ENCODE measurements at regions not wholly inside any gene's neighbourhood (a gene's known extent, or its start where the extent isn't known, plus 50 kb on each side); places are given as distances from the start of the nearest gene placed in this dataset.

DNA sequence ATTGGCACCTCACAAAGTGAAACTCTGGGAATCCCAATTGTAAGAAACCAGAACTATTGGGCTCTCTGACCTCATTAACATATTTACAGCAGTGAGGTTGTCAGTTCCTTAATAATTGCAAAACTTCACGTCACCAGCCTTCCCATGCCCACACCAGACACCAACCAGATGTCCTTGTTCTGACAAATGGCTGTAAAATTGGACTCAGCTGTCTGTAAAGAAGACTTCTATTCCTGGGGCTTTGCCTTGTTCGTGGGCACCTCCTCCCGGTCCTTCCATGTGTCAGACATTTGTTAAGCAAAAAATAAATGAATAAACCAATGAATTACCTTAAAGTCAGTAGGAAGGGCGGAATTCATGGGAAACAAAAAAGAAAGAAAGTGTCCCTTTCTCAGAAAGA lies 284.3 kb upstream of the CDH11 start:
- H3K4me3 ChIP-seq (ENCODE audit: low read depth, low read length) = no peak overlapping the region
- TF ChIP-seq, protein P1, sequence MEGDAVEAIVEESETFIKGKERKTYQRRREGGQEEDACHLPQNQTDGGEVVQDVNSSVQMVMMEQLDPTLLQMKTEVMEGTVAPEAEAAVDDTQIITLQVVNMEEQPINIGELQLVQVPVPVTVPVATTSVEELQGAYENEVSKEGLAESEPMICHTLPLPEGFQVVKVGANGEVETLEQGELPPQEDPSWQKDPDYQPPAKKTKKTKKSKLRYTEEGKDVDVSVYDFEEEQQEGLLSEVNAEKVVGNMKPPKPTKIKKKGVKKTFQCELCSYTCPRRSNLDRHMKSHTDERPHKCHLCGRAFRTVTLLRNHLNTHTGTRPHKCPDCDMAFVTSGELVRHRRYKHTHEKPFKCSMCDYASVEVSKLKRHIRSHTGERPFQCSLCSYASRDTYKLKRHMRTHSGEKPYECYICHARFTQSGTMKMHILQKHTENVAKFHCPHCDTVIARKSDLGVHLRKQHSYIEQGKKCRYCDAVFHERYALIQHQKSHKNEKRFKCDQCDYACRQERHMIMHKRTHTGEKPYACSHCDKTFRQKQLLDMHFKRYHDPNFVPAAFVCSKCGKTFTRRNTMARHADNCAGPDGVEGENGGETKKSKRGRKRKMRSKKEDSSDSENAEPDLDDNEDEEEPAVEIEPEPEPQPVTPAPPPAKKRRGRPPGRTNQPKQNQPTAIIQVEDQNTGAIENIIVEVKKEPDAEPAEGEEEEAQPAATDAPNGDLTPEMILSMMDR (IDR thresholded peaks at IDR 0.05; ENCODE audit: low read depth, low read length, missing control alignments) = no peak
- no peak for DNase-seq (ENCODE audit: low read depth)
- in situ Hi-C loops (cut with HindIII; ENCODE audit: low sequenced_read_pairs) = no loop called here

DNA sequence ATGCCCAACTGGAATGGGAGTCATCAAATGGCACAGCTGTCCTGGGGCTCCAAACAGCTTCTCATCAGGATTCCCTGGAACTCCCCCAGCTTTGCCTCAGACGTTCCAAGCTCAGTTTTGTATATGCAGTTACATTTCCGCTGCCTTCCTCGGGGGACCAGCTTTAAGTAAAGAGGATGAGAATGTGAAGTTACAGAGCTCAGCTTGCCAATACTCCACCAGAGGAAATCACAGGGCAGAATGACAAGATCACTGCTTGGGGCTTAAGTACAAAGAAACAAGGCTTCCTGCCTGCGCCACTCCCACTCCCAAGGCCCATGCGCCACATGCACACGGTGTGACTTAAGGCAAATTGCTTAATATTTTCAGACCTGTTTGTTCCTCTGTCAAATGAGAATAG lies 272.4 kb upstream of the CDH11 start:
- TF ChIP-seq, protein P1 (IDR thresholded peaks at IDR 0.05; ENCODE audit: low read depth, low read length, missing control alignments) = no peak
- in situ Hi-C loops (cut with HindIII; ENCODE audit: low sequenced_read_pairs) = no loop called here
- no peak for DNase-seq (ENCODE audit: low read depth)
- no peak overlapping the region for H3K4me3 ChIP-seq (ENCODE audit: low read depth, low read length)

DNA sequence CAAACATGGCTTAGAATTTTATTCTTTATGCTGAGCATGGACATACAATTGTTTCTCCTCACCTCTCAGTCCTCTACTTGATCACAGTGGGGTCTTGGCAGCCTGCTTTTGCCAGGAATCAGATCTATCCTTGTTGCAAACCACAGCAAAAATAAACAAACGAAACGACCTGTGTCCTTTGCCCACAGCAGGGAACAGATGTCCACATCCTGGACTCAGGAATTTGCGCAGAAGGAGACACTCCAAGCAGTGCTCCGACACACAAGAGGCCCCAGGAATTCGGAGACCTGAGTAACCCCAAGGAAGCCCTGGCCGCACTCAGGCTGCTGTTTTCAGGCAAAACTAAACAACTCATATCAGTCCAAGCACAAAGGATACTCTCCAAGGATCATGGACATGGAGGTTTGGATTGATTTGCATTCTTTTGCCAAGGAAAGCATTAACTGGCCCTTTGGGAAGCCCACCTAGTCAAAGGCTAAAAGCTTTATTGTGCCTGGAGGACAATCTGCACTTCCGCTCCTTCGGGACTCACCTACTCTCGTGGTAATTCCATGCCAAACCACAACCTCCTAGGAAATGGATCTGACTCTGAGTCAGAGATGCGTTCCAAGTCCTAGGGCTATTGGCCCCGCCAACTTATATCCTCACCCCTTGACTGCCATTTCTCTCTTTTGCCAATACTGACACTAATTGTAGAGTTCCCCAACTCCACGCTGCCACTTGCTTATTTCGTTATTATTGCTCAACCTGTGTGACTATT lies 271.1 kb upstream of the CDH11 start:
- TF ChIP-seq, protein P1 (IDR thresholded peaks at IDR 0.05; ENCODE audit: low read depth, low read length, missing control alignments) = no peak
- H3K4me3 ChIP-seq (ENCODE audit: low read depth, low read length) = no peak overlapping the region
- in situ Hi-C loops (cut with HindIII; ENCODE audit: low sequenced_read_pairs) = no loop called here
- peak; percentile 90 for DNase-seq (ENCODE audit: low read depth)

DNA sequence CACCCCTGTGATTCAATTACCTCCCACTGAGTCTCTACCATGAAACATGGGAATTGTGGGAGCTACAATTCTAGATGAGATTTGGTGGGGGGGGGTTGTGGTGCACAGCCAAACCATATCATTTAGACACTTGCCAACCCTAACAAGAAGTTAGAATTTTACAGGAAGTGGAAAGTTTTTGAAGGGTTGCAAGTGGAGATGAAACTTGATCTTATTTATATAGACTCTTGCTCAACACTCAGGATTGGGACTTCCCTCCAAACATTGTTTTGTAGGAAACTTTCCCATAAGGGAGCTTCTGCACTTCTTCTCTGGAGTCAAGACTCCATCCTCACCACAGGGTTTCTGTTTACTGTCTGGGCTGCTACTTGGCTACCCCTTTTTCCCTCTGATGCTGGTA lies 266.7 kb upstream of the CDH11 start:
- in situ Hi-C loops (cut with HindIII; ENCODE audit: low sequenced_read_pairs) = no loop called here
- TF ChIP-seq, protein P1 (IDR thresholded peaks at IDR 0.05; ENCODE audit: low read depth, low read length, missing control alignments) = no peak
- no peak overlapping the region for H3K4me3 ChIP-seq (ENCODE audit: low read depth, low read length)
- DNase-seq (ENCODE audit: low read depth) = peak; percentile 55

DNA sequence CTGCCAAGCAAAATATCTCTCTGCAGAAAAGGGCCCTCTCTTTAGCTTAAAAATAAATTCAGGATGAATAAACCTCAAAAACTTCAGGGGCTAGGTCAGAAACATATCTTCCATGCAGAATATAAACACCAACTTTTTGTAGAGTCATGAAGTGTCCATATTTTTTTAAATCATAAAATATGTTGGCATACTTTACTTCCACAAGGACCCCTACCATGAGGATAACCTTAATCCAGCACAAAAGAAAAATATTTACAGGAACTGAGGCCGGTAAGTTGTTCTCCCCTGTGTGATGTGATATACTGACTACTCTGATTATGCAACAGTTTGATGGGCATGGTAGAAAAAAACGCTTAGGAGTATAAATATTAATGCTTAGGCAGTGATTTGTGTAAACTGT lies 264.8 kb upstream of the CDH11 start:
- in situ Hi-C loops (cut with HindIII; ENCODE audit: low sequenced_read_pairs) = no loop called here

DNA sequence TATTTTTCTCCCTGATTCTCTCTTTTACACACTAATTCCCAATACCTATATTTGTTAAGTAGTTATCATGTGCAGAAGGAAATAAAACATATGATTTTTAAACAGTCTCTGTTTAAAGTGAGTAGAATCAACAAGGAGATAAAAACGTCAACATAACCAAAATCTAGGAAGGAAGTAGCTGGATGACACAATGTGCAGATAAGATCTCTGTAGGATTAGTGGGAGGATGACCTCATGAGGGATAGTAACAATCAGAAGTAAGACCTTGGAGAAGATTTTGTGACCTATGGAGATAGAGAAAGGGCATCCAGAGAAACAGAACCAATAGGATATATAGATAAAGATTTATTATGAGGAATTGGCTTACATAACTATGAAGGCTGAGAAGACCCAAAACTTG lies 262.6 kb upstream of the CDH11 start:
- TF ChIP-seq, protein P1 (IDR thresholded peaks at IDR 0.05; ENCODE audit: low read depth, low read length, missing control alignments) = no peak
- no peak overlapping the region for H3K4me3 ChIP-seq (ENCODE audit: low read depth, low read length)
- DNase-seq (ENCODE audit: low read depth) = no peak
- in situ Hi-C loops (cut with HindIII; ENCODE audit: low sequenced_read_pairs) = no loop called here

More for the DNA sequence above, 264.8 kb upstream of the CDH11 start:
- TF ChIP-seq, protein P1 (IDR thresholded peaks at IDR 0.05; ENCODE audit: low read depth, low read length, missing control alignments) = no peak
- no peak overlapping the region for H3K4me3 ChIP-seq (ENCODE audit: low read depth, low read length)
- no peak for DNase-seq (ENCODE audit: low read depth)

Measured in astrocyte of the cerebellum (primary cell).